GM12864 (cell line): ENCODE measurements at regions not wholly inside any gene's neighbourhood (a gene's known extent, or its start where the extent isn't known, plus 50 kb on each side); places are given as distances from the start of the nearest gene placed in this dataset.
A peak's percentile ranks its signal among the peaks of the same experiment; 100 is the strongest.
"Not testable (repeated sequence)": the region's sequence is repeated elsewhere in the genome, so short reads cannot be mapped to it uniquely, and the experiment has no call there.

ENCODE experiments used
- DNase-seq: peaks from one replicate; pipeline ENCODE4 v3.0.0-alpha.2; 2011; ENCODE audit warnings: low read depth
- H3K4me3 ChIP-seq: 2 replicates; pipeline ENCODE4 v1.5.1; 2011; ENCODE audit warnings: mild to moderate bottlenecking, low read depth, low read length, control low read depth
- CTCF ChIP-seq: IDR thresholded peaks from 2 replicates; pipeline ENCODE4 v1.5.1; 2011; ENCODE audit warnings: low read depth, mild to moderate bottlenecking, moderate library complexity, low read length, control low read depth, inconsistent platforms; ENCODE audit errors: missing control alignments

GRCh38 chr9:33722359-33722675 lies 73.0 kb upstream of the PRSS3 start:
- no peak for DNase-seq
- no peak for TF ChIP-seq CTCF
- H3K4me3 ChIP-seq: no peak overlapping the region

- TF ChIP-seq CTCF: no peak
- DNase-seq: no peak
- H3K4me3 ChIP-seq: no peak overlapping the region
These were observed 66.7 kb upstream of the PRSS3 start for GRCh38 chr9:33728613-33729012.

GRCh38 chr9:33731142-33731541 lies 64.2 kb upstream of the PRSS3 start:
- TF ChIP-seq CTCF: no peak
- no peak overlapping the region for H3K4me3 ChIP-seq

GRCh38 chr9:33731625-33732024 lies 63.7 kb upstream of the PRSS3 start:
- TF ChIP-seq CTCF: no peak
- DNase-seq: no peak
- no peak overlapping the region for H3K4me3 ChIP-seq

More at GRCh38 chr9:33731142-33731541, 64.2 kb upstream of the PRSS3 start:
- DNase-seq: no peak

GRCh38 chr9:33734247-33734940 lies 61.0 kb upstream of the PRSS3 start:
- DNase-seq, H3K4me3 ChIP-seq: not testable (repeated sequence)

- H3K4me3 ChIP-seq, DNase-seq: not testable (repeated sequence)
These were observed 60.2 kb upstream of the PRSS3 start for GRCh38 chr9:33734941-33735835.

- no peak for DNase-seq
- no peak overlapping the region for H3K4me3 ChIP-seq
- TF ChIP-seq CTCF: peak; percentile 73
These were observed 57.4 kb upstream of the PRSS3 start for GRCh38 chr9:33737811-33738606.
